Thyroid gland (tissue), 4 donors: ENCODE measurements at regions not wholly inside any gene's neighbourhood (a gene's known extent, or its start where the extent isn't known, plus 50 kb on each side); places are given as distances from the start of the nearest gene placed in this dataset.

Source experiments
- POLR2A ChIP-seq, 2 donors: fragments of 450-650 bp; IDR thresholded peaks; one replicate each; pipeline ENCODE4 v1.6.1; 2017; ENCODE audit warnings: antibody characterized with exemption in 2 of 2, mild to moderate bottlenecking in 2 of 2, moderate library complexity in 1 of 2
- TF ChIP-seq, protein P1 (sequence below), 6 experiments: fragments of 200-600 bp in 3 of 6; fragments of 450-650 bp in 3 of 6; sonication (generic) in 3 of 6; IDR thresholded peaks; one replicate each; pipeline ENCODE4 v1.5.1; 2016 to 2019; ENCODE audit warnings: antibody characterized with exemption in 6 of 6, mild to moderate bottlenecking in 2 of 6, inconsistent platforms in 1 of 6, moderate library complexity in 1 of 6

DNA sequence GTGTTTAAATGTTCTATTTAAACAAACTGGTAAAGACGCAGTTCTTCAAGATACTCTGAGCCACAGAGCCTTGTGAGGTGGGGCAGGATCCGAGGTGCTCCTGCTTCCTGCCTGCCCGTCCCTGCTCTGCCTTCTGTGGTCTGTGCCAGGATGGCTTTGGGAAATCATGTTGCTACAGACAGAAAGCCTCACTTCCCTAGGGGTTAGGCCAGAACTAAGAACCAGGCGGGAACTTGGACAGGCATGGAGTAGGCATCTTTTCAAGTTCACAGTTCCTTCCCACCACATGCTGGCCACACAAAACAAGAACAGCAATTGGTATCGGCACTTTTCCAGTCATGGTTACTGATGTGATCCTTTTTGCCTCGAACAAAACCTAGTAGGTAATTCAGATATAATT lies 67.7 kb upstream of the SPOCK1 start:
- TF ChIP-seq, protein P1, sequence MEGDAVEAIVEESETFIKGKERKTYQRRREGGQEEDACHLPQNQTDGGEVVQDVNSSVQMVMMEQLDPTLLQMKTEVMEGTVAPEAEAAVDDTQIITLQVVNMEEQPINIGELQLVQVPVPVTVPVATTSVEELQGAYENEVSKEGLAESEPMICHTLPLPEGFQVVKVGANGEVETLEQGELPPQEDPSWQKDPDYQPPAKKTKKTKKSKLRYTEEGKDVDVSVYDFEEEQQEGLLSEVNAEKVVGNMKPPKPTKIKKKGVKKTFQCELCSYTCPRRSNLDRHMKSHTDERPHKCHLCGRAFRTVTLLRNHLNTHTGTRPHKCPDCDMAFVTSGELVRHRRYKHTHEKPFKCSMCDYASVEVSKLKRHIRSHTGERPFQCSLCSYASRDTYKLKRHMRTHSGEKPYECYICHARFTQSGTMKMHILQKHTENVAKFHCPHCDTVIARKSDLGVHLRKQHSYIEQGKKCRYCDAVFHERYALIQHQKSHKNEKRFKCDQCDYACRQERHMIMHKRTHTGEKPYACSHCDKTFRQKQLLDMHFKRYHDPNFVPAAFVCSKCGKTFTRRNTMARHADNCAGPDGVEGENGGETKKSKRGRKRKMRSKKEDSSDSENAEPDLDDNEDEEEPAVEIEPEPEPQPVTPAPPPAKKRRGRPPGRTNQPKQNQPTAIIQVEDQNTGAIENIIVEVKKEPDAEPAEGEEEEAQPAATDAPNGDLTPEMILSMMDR (IDR thresholded peaks at IDR 0.05) = no peak
- no peak for TF ChIP-seq POLR2A (IDR thresholded peaks at IDR 0.05)
